ENCODE measurements at regions not wholly inside any gene's neighbourhood (a gene's known extent, or its start where the extent isn't known, plus 50 kb on each side); places are given as distances from the start of the nearest gene placed in this dataset.
A peak's percentile ranks its signal among the peaks of the same experiment; 100 is the strongest.

GRCh38 chr10:43870968-43871439 lies 222.3 kb upstream of the ZNF32 start:
- DNase-seq (peak; percentile 67 to 79), ATAC-seq (peak; percentile 74 to 93 (median 90))
- intact Hi-C loops (cut with DNase I): loop anchor here in 1 of 10 donors (5.0 kb wide), 1 partner anchor 179 kb away; no protein-coding TSS in a partner anchor

GRCh38 chr10:43869669-43870322 lies 221.1 kb upstream of the ZNF32 start:
- H3K27ac ChIP-seq: peak overlapping the region; percentile 15 to 86 (median 59)
- no peaks in the 10 kb centered on the region for H3K36me3 ChIP-seq
- H3K4me1 ChIP-seq: peaks cover 10 to 73% (median 40%) of the 10 kb centered on the region in 9 donors
- 95 to 97% methylated on average over 8 of the region's 8 CpGs for WGBS, 2 donors
- TF ChIP-seq, protein P1, sequence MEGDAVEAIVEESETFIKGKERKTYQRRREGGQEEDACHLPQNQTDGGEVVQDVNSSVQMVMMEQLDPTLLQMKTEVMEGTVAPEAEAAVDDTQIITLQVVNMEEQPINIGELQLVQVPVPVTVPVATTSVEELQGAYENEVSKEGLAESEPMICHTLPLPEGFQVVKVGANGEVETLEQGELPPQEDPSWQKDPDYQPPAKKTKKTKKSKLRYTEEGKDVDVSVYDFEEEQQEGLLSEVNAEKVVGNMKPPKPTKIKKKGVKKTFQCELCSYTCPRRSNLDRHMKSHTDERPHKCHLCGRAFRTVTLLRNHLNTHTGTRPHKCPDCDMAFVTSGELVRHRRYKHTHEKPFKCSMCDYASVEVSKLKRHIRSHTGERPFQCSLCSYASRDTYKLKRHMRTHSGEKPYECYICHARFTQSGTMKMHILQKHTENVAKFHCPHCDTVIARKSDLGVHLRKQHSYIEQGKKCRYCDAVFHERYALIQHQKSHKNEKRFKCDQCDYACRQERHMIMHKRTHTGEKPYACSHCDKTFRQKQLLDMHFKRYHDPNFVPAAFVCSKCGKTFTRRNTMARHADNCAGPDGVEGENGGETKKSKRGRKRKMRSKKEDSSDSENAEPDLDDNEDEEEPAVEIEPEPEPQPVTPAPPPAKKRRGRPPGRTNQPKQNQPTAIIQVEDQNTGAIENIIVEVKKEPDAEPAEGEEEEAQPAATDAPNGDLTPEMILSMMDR (IDR thresholded peaks at IDR 0.05): no peak
- intact Hi-C loops (cut with DNase I): loop anchor here in 2 of 10 donors (5.0 kb wide), 1 partner anchor 177 kb away; no protein-coding TSS in a partner anchor
- H3K9me3 ChIP-seq: no peaks in the 10 kb centered on the region
- H3K27me3 ChIP-seq: no peaks in the 10 kb centered on the region
- no peak overlapping the region for H3K4me3 ChIP-seq
- DNase-seq: no peak
- ATAC-seq: no peak

More at GRCh38 chr10:43870968-43871439, 222.3 kb upstream of the ZNF32 start:
- peak overlapping the region; percentile 13 to 86 (median 59) for H3K27ac ChIP-seq
- no peaks in the 10 kb centered on the region for H3K9me3 ChIP-seq
- WGBS, 2 donors: 58 to 78% methylated on average over 12 of the region's 12 CpGs
- peaks cover 0 to 61% (median 30%) of the 10 kb centered on the region in 9 donors for H3K4me1 ChIP-seq
- no peak overlapping the region for H3K4me3 ChIP-seq
- no peaks in the 10 kb centered on the region for H3K27me3 ChIP-seq
- TF ChIP-seq, protein P1 (IDR thresholded peaks at IDR 0.05): no peak
- no peaks in the 10 kb centered on the region for H3K36me3 ChIP-seq

DNA sequence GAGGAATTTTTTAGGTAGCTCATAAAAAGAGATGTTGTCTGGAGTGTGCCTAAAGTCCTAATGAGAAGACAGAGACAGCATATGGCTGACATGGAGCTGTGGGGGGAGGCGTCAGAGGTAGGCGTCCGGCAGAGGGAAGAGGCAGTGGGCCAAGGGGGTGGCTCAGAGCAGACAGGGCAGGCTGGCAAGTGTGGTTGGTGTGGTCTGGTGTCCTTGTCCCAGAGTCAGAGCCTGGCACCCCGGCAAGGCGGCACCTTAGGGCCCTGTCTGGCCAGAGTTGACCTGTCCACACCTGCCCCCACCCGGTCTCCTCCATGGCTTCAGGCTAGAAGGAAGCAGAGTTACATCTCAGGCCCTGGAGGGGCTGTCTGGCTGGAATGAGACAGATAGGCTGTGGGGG lies 220.3 kb upstream of the ZNF32 start:
- Histone ChIP-seq H3K36me3 (no peaks in the 10 kb centered on the region), H3K27me3 (no peaks in the 10 kb centered on the region), H3K4me1 (peaks cover 13 to 82% (median 49%) of the 10 kb centered on the region in 9 donors), H3K9me3 (no peaks in the 10 kb centered on the region), H3K4me3 (no peak overlapping the region), H3K27ac (peak overlapping the region in 9 of 10 donors; percentile 41 to 86 (median 59))
- 97 to 100% methylated on average over 6 of the region's 6 CpGs for WGBS, 2 donors
- ATAC-seq (no peak), DNase-seq (no peak)
- TF ChIP-seq, protein P1 (IDR thresholded peaks at IDR 0.05): no peak
- intact Hi-C loops (cut with DNase I): loop anchor here in 1 of 10 donors (5.0 kb wide), 1 partner anchor 177 kb away; no protein-coding TSS in a partner anchor

- intact Hi-C loops (cut with DNase I): loop anchor here in 1 of 10 donors (5.0 kb wide), 1 partner anchor 176 kb away; no protein-coding TSS in a partner anchor
- WGBS, 2 donors: 86 to 87% methylated on average over 16 of the region's 16 CpGs
- no peak for ATAC-seq
Measured at GRCh38 chr10:43867667-43868565, 219.2 kb upstream of the ZNF32 start.

More at GRCh38 chr10:43867667-43868565, 219.2 kb upstream of the ZNF32 start:
- H3K9me3 ChIP-seq: no peaks in the 10 kb centered on the region
- no peaks in the 10 kb centered on the region for H3K27me3 ChIP-seq
- no peak for DNase-seq
- TF ChIP-seq, protein P1 (IDR thresholded peaks at IDR 0.05): no peak
- peaks cover 13 to 92% (median 59%) of the 10 kb centered on the region in 9 donors for H3K4me1 ChIP-seq
- peak overlapping the region; percentile 41 to 86 (median 59) for H3K27ac ChIP-seq
- H3K4me3 ChIP-seq: no peak overlapping the region
- H3K36me3 ChIP-seq: no peaks in the 10 kb centered on the region

Measured in heart right ventricle (tissue), 16 donors.